GM19468 (cell line): ENCODE measurements at regions not wholly inside any gene's neighbourhood (a gene's known extent, or its start where the extent isn't known, plus 50 kb on each side); places are given as distances from the start of the nearest gene placed in this dataset.
"Not testable (repeated sequence)": the region's sequence is repeated elsewhere in the genome, so short reads cannot be mapped to it uniquely, and the experiment has no call there.

Experiments used
- ATAC-seq: cut with Tn5 transposase; IDR thresholded peaks from one replicate; pipeline ENCODE4 v1.9.1; 2021; ENCODE audit warnings: mild to moderate bottlenecking, moderate library complexity, moderate number of reproducible peaks; ENCODE audit not compliant: unreplicated experiment; ENCODE audit errors: extremely low read depth

DNA sequence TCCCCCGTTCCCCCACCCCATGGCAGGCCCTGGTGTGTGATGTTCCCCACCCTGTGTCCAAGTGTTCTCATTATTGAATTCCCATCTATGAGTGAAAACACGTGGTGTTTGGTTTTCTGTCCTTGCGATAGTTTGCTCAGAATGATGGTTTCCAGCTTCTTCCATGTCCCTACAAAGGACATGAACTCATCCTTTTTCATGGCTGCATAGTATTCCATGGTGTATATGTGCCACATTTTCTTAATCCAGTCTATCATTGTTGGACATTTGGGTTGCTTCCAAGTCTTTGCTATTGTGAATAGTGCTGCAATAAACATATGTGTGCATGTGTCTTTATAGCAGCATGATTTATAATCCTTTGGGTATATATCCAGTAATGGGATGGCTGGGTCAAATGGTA, 135.0 kb upstream of the CCND2 start:
- ATAC-seq = not testable (repeated sequence)

DNA sequence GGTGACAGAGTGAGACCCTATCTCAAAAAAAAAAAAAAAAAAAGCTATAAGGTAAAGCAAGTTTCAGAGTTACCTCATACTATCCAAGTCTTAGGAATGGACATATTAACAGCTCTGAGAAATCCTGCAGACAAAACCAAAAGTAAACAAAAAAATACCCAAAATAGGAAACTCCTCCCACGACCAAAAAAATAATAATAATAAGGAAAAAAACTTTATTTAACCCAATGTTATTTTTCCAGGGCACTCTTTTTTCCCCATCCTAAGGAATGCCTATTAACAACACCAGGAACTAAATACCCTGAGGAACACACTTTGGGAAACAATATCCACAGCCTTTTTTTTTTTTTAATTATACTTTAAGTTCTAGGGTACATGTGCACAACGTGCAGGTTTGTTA, 135.5 kb upstream of the CCND2 start:
- ATAC-seq = no peak

DNA sequence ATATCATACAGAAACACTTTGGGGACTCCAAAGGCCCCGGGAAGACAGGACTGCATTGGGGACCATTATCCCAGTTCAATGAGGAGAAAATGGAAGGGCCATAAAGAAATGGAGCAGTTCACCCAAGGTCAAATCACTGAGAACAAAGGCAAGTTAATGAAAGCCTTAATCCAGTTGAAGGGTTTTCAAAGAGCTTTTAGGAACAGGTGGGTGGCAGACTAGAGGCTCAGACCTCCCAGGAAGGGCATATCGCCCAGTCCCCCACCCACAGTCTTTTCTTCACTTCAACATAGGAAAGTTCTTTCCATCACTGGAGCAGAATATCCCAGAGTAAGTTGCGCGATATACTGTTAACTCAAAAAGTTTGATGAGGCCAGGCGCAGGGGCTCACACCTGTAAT, 136.1 kb upstream of the CCND2 start:
- ATAC-seq = no peak

DNA sequence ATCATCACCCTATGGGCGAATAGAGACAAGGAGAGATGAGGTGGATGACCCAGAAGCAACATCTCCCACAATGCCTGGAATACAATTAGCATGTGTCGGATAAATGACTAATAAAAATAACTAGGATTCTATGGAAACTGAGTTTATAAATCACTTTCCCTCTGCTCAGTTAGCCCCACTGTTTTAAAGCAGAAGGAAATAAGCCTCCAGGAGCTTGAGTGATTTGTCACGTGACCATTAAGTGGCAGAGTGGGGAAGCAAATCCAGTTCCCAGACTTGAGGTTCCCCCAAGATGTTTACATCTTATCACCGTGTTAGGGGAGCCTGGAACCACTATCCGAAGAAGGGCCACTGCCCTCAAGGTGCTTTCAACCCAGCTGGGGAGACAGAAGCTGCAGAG, 136.5 kb upstream of the CCND2 start:
- ATAC-seq = no peak

DNA sequence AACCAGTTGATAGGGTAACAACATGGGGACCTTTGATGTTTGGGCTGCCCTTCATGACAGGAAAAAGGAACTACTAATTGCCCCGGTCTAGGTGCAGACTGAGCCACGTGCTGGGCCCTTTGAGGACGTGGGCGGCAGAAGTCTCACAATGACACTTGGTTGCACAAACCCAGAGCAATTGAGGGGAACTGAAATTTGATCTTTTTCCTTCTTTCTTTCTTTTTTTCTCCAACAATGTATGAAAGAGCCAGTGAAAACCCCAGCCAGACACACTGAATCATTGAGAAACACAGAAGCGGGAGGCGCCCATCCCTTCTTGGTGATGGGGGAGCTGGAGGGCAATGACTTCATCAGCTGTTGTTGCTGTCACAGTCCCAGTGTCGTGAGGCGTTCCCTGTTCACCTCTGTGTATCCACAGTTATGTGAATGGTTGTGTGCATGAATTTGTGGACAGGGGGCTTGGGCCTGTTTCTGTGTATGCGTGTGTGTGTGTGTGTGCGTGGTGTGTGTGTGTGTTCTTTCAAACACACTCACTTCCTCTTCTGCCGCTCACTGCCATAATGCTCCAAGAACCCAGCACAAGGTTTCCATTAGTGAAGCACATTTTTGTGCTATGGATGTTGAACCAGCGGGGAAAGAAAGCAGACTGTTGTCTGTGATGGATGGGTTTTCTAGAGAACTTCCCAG, 137.5 kb upstream of the CCND2 start:
- ATAC-seq = peak; percentile 49

DNA sequence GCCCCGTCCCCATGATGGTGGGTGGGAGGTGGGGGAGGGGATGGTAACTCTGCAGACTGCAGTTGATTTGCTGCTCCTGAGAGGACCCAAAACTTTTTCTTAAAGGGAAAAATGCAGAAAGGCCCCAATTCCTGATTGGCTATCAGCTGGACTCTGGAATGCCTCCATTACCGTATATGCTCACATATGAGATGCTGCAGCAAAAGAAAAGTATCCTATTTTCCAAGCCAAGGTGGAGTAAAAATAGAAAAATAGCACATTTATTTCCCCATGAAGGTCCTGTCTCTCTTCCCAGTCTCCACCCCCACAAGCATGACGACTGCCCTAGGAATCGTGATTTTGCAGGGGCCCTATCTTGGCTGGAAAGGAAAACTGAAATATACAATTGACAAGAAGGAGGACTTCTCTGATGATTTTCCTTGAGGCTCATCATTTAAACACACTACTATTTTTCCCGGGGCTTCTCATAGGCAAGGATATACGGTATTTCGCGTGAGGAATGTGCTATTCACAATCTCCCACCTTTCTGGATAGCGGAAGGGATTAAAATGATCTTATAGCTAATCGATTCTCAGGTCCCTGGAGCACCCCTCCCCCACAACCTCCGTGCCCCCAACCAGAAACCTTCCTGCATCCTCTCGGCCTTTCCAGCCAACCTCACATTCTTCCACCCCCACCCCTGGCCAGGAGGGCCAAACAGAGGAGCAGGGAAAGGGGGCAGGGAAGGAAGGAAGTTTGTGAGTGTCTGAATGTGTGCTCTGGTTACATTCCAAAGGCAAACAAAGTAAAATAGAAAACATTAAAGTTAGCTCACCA, 138.9 kb upstream of the CCND2 start:
- no peak for ATAC-seq

DNA sequence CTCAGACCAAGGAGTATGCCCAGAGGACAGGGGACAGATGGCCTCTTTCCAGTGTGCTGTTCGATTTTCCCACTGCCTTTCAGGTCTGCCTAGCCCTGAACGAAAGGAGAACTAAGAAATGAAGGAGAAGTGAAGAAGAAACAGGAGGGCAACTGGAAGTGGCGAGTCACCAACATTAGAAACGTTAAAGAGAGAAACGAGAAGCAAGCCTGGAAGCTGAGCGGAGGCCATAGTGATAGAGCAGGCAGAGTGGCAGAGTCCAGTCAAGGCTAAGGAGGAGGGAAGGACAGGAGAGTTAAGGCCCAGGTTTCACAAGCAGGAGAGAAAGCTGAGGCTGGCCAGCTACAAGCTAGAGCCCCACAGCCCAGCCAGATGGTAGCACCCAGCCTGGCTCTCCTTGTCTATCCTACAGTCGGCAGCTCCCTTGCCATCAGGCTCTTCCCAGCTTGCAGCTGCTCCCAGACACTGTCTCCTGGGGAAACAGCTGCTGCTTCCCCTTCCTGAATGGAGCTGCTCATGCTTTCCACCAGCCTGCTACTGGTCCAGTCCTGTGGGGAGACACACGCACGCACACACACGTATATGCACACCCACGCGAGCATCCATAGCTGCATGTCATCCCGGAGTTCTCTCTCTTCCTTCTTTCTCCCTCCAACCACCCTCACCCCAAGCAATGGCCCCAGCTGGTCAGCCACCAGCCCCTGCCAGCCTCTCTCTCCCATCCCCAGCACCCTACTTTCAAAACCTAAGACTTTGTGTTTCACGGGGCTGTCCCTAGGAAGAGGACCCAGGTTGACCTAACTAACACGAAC, 139.7 kb upstream of the CCND2 start:
- ATAC-seq = no peak

DNA sequence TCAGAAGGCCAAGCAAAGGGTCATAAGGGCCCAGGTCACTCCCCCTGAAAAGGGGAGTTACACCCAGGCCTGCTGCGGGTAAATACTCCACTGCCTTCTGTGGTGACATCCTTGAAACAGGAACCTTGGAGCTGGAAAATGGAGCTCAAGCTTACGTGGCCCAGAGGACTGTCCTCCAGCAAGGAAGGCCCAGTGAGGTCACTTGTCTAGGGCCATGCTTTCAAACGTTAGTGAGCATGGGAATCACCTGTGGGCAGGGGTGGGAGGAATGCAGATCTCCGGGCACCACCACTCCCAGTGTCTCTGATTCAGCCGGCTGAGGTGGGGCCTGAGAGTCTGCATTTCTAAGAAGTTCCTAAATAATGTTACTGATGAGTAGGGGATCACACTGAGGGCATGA, 140.5 kb upstream of the CCND2 start:
- no peak for ATAC-seq

DNA sequence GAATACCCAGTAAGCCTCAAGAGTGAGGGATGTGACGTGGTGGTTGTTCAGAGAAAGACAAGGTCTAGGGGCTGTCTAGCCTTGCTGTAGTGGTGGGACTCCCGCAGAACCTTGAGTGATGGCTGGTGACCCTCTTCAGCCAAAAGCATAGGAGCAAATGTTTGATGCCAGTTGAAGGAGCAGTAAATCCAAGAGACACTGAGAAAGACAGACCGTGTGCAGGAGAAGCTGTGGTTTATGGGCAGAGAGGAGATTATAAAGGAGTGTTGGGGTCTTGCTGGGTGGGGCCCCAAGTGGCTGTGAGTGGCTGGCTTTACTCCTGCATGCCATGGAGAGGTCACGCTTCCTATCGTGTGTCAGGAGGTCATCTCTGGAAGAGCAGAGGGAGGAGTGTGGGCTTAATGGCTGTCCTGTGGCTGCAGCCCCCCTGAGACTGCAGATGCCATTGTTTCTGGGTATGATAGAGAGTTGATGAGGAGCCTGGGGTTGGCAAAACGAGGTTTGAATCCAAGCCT, 152.0 kb upstream of the CCND2 start:
- no peak for ATAC-seq

DNA sequence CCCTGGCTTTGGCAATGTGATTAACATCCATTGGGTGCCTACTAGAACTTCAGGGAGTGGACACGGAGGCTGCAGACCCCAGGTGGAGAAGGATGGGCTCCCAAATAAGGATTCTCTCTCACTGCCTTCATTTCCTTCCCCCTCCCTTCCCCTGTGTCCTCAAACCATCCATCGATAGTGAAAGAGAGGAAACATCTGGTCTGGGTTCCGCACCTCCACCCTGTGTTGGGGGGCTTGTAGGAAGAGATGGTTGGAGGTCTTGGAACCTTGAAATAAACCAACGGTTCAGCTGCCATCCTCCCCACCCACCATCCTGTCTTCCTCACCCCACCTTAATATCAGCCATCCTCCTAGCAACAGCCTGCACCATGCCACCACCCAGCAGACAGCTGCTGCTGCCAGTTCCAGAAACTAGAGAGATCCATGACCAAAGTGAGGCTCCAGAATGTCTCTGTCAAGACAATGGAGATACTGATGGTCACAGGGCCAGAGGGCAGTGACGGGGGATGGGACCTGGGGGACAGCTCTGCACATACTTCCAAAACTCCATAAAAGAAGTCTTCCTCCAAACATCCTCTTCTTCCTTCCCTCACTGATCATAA, 153.1 kb upstream of the CCND2 start:
- no peak for ATAC-seq

DNA sequence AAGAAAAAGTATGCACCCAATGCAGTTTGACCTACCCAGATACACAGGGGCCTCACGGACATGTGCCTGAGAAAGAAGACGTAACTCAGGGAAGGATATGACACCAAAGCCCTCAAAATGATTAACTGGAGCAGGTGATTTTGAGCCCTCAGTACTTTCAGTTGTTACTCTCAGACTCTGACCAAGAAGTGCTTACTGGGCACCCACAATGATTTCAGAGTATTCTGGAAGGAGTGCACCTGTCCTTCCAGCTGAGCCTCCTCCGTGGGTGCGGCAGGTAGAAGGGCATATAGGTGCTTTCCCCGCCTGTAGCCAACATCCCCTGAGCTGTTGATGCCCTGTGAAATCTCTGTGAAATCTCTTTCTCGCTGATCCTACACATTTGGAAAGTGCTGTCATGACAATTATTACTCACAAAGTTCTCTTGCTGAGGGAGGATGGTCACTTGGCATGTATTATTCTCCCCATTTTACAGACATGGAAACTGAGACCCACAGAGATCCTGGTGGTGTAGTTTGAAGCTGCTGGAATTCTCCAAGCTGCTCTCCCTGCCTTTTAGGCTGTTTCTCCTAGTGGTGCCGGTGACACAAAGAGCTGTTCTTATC, 154.3 kb upstream of the CCND2 start:
- peak; percentile 54 for ATAC-seq

DNA sequence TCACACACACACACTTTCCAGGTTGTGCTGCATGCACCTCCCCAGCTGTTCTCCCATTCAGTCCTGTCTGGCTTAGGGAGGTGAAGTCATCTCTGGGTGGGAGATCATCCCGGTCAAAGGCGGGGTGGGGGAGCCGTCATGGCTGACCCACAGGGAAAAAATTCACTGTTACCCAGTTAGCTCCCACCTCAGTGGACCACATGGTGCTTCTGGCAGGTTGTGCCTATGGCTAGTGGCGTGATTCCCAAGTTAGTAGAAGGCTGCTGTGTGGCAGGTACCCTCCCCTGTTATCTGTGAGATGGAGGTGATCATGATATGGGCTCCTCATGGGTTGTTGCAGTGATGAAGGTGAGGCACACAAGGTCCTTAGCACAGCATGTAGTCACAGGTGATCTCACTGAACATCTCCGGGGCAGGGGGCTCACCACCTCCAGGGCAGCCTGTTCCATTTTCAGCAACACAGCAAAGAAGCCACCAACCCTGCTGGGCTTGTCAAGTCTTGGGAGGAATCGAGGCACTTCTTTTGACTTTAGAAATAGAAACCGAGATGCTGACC, 154.9 kb upstream of the CCND2 start:
- peak; percentile 6 for ATAC-seq

DNA sequence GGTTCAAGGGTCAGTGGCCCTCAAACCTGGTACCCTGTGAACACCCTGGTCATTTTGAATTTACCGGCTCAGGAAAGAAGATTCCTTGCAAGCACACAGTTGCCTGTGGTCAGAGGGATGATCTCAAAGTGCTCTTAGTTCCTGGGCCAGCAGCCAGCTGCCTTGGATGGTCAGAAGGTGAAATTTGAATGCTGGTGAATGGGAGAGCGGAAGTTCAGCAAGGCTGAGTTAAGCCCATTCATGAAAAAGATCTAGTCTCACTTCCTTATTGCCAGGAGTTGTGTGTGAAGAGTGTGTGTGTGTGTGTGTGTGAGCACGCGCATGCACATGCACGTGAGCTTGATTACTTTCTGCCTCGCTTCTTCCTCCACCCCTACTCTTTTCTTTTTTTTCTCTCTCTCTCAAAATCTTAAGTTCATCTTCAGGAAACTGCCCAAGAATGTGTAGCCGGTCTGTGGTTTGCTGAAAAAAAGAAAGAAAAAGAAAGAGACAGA, 155.5 kb upstream of the CCND2 start:
- ATAC-seq = peak; percentile 15

DNA sequence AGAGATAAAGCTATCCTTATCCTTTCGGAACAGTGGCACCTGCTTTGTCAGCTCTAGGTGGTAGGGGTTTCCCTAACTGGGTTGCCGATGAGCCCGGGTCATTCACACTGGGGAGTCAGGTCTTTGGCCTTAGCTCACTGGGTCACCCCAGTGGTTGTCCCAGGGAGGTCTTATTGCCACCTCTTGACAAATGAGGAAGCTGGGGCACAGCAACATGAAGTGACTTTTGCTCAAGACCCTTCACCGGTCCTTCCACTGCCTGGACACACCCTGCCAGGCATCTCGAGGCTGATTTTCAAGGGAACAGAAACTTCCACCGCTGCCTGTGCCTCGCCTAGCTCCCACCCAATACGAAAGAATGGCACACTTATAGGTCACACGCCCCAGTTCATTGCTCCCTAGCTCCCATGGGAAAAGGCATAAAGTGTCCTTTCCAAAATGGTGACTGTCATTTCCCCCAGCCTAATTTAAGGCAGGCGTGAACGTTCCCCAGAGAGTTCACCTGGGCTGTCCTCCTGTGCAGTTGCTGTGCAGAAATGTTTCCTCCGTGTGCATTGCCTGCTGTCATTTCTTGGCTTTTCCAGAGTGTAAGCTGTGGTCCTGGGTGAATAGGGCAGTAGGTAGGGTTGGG, 156.1 kb upstream of the CCND2 start:
- no peak for ATAC-seq

DNA sequence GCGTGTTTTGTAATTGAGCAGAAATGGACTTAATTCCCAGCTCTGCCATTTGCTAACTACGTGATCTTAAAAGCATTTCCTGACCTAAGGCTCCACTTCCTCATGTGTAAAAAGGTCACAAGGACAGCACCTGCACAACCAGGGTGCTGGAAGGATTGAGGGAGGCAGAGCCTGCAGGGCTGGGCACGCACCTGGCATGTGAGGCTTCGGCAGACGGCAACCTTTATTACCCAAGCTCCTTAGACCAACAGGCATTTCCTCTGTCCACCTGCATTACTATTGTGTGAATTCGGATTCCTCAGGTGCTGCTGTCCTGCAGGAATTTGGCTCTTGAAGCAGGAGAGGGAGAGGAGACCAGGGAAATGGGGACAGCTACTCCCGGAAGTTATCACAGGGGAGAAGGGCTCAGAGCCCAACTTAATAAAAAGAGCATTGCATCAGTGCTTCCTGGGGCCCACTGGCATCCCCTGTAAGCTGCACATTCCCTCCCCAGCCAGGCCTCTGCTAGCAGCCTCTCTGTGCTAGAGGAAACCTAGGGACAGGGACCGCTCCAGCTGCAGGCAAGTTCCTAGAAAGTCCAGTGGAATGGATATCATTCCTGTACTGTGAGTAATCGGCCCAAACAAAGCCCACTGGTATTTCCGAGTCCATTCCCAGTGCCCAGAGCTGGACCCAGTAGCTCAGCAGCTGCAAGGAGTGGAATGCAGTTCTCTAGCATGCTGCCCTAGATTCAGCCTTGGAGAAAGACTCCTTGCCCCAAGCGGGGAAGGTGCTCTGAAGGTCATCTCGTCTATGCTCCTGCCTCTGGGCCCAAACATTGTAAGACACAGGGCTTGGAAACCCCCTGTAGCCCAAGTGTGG, 157.1 kb upstream of the CCND2 start:
- ATAC-seq = no peak

DNA sequence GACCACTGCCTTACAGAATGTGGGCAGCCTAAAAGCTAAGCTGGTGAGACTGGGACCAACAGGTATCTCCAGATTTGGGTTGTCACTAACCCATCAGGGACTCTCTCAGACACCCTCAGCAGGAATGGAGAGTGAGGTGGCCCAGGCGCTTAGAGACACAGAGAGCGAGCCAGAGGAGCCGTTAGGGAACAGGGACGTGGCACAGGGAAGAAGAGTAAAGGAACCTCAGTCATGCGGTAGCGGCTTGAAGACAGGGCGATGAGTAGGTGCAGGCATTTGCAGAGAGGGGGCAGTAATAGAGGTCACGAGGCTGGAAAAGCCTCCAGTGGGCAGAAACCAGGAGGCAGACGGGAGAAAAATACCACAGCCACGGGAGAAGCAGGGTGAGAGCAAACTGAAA, 158.0 kb upstream of the CCND2 start:
- ATAC-seq = no peak

DNA sequence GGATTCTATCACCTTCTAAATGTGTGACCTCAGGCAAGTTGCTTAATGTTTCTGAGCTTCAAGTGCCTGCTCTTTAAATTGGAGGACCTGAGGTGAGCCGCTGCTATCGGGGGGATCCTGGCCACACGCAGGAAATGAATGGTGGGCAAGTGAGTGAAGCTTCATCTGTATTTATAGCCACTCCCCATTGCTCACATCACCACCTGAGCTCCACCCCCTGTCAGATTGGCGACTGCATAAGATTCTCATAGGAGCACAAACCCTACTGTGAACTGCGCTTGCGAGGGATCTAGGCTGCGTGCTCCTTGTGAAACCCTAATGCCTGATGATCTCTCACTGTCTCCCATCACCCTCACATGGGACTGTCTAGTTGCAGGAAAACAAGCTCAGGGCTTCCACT, 158.6 kb upstream of the CCND2 start:
- ATAC-seq = no peak

DNA sequence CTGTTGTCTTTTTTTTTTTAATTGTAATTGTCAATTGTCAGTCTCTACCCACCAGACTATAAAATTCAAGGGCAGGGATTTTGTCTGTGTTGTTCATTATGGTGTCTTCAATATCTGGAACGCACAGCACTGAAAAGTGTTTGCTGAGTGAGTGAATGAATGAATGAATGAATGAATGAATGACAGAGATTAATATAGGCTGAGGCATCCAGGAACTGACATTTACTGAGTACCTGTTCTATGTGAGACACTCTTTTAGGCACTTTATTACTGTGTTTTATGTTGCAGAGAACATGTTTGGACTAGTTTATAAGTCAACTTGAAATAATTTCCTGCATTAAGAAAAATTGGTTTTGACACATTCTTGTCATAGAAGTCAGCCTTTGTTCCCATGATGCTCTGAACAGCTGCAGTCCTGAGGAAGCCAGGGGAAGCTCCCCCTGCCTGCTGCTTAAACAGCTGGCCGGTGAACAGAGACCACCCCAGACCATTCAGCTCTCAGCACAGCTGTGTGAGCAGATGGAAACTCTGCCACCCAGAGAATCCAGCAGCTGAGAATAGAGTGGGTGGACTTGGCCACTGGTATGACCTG, 160.7 kb upstream of the CCND2 start:
- no peak for ATAC-seq
